AG04449 (cell line): ENCODE measurements at regions not wholly inside any gene's neighbourhood (a gene's known extent, or its start where the extent isn't known, plus 50 kb on each side); places are given as distances from the start of the nearest gene placed in this dataset.

Experiments used
- CTCF ChIA-PET: fragments of 350-600 bp; formaldehyde crosslinking; extraction: SDS; loops from one replicate; lab custom pipeline; 2021; ENCODE audit warnings: antibody characterized with exemption; lab: Yijun Ruan, JAX
- POLR2A ChIA-PET: fragments of 400-600, 350-600 bp; formaldehyde crosslinking; extraction: SDS; loops from one replicate; lab custom pipeline; 2020; ENCODE audit warnings: antibody characterized with exemption, inconsistent platforms; lab: Yijun Ruan, JAX
- DNase-seq: peaks from one replicate; pipeline ENCODE4 v3.0.0-alpha.2; 2010; ENCODE audit warnings: low read depth, low spot score
- H3K4me3 ChIP-seq: 2 replicates; pipeline ENCODE4 v1.5.1; 2011; ENCODE audit warnings: low read depth, mild to moderate bottlenecking, control low read depth, low read length
- TF ChIP-seq, protein P1 (sequence below): IDR thresholded peaks from one replicate; pipeline ENCODE4 v1.5.1; 2011; ENCODE audit warnings: mild to moderate bottlenecking, moderate library complexity, low read length, control low read depth, inconsistent platforms; ENCODE audit not compliant: insufficient read depth; ENCODE audit errors: missing control alignments

DNA sequence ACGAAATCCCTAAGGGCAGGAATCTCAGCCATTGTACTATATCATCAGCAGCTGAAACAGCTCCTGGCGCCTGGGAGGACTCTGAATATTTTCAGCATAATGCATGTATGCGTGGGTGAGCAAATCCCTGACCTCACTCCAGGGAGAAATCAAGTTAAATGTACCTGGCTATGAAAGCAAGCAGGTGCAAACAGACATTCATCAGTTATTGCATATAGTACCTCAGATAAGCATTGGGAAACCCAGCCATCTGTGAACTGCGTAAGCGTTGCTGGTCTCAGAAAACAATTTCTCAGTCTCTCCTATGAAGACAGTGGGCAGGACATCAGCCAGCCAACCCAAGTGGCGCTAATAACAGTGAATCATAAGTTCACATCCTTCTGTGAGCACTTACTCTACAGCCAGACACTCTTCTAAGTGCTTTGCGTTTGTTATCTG lies 622.6 kb downstream of the EPM2A start:
- ChIA-PET POLR2A (no interaction called here), CTCF (no interaction called here)
- TF ChIP-seq, protein P1, sequence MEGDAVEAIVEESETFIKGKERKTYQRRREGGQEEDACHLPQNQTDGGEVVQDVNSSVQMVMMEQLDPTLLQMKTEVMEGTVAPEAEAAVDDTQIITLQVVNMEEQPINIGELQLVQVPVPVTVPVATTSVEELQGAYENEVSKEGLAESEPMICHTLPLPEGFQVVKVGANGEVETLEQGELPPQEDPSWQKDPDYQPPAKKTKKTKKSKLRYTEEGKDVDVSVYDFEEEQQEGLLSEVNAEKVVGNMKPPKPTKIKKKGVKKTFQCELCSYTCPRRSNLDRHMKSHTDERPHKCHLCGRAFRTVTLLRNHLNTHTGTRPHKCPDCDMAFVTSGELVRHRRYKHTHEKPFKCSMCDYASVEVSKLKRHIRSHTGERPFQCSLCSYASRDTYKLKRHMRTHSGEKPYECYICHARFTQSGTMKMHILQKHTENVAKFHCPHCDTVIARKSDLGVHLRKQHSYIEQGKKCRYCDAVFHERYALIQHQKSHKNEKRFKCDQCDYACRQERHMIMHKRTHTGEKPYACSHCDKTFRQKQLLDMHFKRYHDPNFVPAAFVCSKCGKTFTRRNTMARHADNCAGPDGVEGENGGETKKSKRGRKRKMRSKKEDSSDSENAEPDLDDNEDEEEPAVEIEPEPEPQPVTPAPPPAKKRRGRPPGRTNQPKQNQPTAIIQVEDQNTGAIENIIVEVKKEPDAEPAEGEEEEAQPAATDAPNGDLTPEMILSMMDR, result no peak
- H3K4me3 ChIP-seq, result no peak overlapping the region
- no peak for DNase-seq

DNA sequence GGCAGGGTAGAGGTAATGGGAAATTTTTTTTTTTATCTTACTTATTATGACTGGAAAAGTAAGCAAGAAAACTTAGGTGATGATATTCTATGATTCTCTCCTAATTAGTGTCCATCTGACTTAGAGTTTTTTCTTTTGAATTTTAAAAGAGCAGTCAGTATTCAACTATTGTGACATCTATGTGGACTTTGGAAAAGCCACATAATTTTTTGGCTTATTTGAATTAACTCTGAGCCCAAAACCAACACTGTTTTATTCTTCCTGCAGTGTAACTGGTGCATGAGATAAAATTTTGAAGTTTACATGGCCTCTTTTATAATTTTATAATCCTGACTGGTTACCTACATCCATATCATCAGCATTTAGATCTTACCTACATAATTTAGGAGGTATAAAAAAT lies 619.7 kb downstream of the EPM2A start:
- ChIA-PET CTCF (no interaction called here), POLR2A (no interaction called here)
- DNase-seq, result no peak
- H3K4me3 ChIP-seq, result no peak overlapping the region
- TF ChIP-seq, protein P1, result no peak

DNA sequence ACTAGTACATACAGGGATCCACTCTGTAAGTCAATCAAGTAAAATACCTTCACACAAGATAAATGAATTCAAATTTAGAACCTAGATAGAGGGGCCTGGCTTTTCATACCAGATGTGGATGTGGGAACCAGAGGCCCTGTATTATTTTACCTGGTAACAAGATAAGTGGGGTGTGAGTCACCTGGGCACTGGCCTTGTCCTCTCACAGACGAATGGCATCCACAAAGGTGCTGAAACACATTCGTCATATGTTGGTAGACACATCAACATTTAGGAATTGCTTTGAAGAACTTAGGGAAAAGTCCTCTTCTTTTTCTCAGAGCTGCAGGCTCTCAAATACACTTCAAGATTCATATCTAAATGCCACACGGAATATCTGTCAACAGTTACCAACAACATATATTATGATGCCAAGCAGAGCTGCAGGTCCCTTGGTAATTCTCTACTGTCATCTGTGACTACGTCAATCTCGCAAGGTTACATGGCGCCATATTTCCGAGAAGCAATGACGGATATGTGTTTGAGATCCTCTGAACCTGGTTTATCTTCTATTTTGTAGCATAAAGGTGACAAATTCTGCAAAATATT lies 618.6 kb downstream of the EPM2A start:
- DNase-seq, result no peak
- TF ChIP-seq, protein P1, result no peak
- ChIA-PET CTCF (no interaction called here), POLR2A (no interaction called here)
- no peak overlapping the region for H3K4me3 ChIP-seq

DNA sequence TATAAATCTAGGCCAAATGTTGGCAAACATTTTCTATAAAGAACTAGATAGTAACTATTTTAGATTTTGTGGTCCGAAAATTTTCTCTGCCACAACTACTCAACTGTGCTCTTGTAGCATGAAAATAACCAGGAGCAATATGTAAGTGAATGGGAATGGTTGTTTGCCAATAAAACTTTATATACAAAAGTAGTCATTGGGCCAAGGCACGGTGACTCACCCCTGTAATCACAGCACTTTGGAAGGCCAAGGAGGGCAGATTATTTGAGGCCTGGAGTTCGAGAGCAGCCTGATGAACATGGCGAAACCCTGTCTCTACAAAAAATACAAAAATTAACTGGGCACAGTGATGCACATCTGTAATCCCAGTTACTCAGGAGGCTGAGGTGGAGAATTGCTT lies 617.1 kb downstream of the EPM2A start:
- no peak overlapping the region for H3K4me3 ChIP-seq
- DNase-seq, result no peak
- ChIA-PET CTCF (interaction anchor here (1.5 kb wide), 1 partner anchor 9 kb away, joined by 3 read pairs; no protein-coding TSS in a partner anchor), POLR2A (no interaction called here)
- TF ChIP-seq, protein P1, result no peak

DNA sequence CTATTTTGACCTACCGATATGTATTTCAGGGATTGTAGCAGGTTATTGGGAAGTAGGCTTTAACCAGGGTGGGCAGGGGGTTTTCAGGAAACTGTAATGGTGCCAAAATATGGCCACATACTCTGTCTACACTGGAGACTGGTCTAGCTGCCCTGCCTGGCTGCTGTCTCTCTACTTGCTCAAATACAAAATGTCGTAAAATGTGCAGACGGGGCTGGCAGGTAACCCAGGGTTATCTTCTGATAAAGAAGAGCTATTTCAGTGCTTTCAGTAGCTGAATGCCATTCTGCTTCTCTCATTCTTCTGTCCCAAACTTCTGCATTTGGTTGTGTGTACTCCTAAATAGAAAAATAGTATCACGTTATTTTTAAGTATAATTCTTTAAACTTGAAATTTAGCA lies 616.2 kb downstream of the EPM2A start:
- no peak for DNase-seq
- ChIA-PET CTCF (no interaction called here), POLR2A (no interaction called here)
- no peak overlapping the region for H3K4me3 ChIP-seq
- TF ChIP-seq, protein P1, result no peak

DNA sequence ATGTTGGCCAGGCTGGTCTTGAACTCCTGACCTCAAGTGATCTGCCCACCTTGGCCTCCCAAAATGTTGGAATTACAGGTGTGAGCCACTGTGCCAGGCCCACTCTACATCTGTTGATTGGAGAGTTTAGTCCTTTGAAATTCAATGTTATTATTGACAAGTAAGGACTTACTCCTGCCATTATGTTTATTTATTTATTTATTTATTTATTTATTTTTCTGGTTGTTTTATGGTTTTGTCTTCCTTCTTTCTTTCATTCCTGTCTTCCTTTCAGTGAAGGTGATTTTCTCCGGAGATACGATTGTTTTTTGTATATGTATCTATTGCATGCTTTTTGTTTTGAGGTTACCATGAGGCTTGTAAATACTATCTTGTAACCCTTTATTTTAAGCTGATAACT lies 602.6 kb downstream of the EPM2A start:
- DNase-seq, result no peak
- TF ChIP-seq, protein P1, result no peak
- CTCF ChIA-PET, result no interaction called here
- no peak overlapping the region for H3K4me3 ChIP-seq
- POLR2A ChIA-PET, result no interaction called here
